ENCODE measurements at regions not wholly inside any gene's neighbourhood (a gene's known extent, or its start where the extent isn't known, plus 50 kb on each side); places are given as distances from the start of the nearest gene placed in this dataset.

DNA sequence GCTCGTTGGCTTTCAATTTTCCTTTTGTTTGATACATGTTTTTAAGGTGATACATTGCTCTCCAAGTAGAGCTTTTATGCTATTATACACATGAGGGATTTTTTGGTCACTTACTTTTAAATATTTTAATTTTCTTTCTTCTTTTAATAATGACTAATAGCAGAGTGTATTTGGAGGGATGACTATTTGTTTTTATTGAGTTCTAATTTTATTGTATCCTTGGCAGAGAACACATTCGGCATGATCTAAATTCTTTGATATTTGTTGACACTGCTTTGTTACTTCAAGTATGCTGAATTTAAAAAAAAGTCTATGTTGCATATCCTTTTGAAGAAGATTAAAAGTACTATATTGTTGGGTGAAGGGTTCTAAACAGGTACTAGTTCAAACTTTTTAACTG, 149.9 kb upstream of the PDZRN3 start:
- WGBS (ENCODE audit: insufficient coverage, low lambda C conversion rate), result 59% methylated on average over 2 of the region's 2 CpGs
- no peak for DNase-seq
- no peak overlapping the region for H3K4me3 ChIP-seq (ENCODE audit: low read length)
- no peaks in the 10 kb centered on the region for H3K9me3 ChIP-seq (ENCODE audit: control insufficient read depth, low read depth, low read length)
- no peak overlapping the region for H3K27ac ChIP-seq (ENCODE audit: low read length)
- H3K36me3 ChIP-seq (ENCODE audit: control insufficient read depth, insufficient read depth, low read length), result no peaks in the 10 kb centered on the region
- H3K4me1 ChIP-seq (ENCODE audit: control insufficient read depth, insufficient read depth, low read length), result no peaks in the 10 kb centered on the region
- H3K27me3 ChIP-seq (ENCODE audit: control insufficient read depth, insufficient read depth, low read length), result no peaks in the 10 kb centered on the region

DNA sequence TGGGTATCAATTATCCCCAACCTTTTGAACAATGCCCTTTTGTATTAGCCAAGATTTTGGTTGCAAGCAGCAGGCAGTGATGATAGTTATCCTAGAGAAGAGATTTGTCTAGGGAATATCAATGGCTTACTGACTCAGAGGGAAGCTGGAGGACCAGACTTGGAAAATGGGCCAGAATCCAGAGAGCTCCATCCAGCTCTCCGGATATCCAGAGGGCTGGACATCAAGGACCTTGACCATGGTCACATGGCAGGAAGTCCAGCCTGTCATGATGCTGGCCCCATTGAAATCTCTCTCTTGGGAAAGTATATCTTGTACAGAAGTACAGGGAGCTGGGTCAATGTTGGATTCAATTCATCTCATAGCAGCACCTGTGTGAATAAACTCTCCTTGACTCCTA, 148.5 kb upstream of the PDZRN3 start:
- H3K36me3 ChIP-seq (ENCODE audit: control insufficient read depth, insufficient read depth, low read length), result no peaks in the 10 kb centered on the region
- no CpG with 5 or more reads among the region's 1 CpG for WGBS (ENCODE audit: insufficient coverage, low lambda C conversion rate)
- no peak overlapping the region for H3K27ac ChIP-seq (ENCODE audit: low read length)
- no peaks in the 10 kb centered on the region for H3K27me3 ChIP-seq (ENCODE audit: control insufficient read depth, insufficient read depth, low read length)
- H3K4me1 ChIP-seq (ENCODE audit: control insufficient read depth, insufficient read depth, low read length), result no peaks in the 10 kb centered on the region
- no peak for DNase-seq
- no peaks in the 10 kb centered on the region for H3K9me3 ChIP-seq (ENCODE audit: control insufficient read depth, low read depth, low read length)
- no peak overlapping the region for H3K4me3 ChIP-seq (ENCODE audit: low read length)

DNA sequence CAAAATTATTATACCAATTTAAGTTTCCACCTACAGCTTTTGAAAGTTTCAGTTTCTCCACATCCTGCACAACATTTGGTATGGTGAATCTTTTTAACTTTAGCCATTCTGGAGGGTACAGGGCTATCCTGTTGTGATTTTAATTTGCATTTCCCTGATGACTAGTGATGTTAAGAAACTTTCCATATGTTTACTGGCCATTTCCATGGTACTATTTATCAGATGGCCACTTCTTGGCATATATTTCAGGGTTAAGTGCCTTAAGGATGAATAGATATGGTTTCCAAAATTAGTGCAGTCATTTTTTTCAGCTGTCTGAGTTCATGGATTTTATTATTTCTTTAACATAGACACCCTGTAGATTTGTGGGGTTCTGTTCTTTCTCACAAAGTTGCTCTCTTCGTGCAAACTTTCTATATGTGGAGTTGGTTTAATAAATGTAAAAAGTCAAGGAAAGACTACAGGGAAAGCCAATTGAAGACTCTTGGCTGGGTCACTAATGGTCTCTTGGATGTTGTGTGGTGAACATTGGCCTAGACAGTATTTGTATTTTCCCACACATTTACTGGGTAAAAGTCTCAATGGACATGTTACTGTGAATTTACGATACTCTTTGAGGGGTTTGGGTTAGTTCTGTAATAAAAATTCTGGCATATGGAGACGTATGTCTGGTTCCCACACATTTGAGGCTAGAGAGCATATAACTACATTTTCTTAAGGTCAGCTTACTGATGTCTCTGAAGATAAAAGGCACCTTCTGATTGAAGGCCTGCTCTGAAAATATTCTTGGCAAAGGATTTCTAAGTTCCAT, 147.5 kb upstream of the PDZRN3 start:
- Histone ChIP-seq H3K27ac (ENCODE audit: low read length) (no peak overlapping the region), H3K4me1 (ENCODE audit: control insufficient read depth, insufficient read depth, low read length) (no peaks in the 10 kb centered on the region), H3K27me3 (ENCODE audit: control insufficient read depth, insufficient read depth, low read length) (no peaks in the 10 kb centered on the region), H3K36me3 (ENCODE audit: control insufficient read depth, insufficient read depth, low read length) (no peaks in the 10 kb centered on the region), H3K4me3 (ENCODE audit: low read length) (no peak overlapping the region), H3K9me3 (ENCODE audit: control insufficient read depth, low read depth, low read length) (no peaks in the 10 kb centered on the region)
- DNase-seq, result no peak
- 80% methylated on average over 1 of the region's 3 CpGs for WGBS (ENCODE audit: insufficient coverage, low lambda C conversion rate)

DNA sequence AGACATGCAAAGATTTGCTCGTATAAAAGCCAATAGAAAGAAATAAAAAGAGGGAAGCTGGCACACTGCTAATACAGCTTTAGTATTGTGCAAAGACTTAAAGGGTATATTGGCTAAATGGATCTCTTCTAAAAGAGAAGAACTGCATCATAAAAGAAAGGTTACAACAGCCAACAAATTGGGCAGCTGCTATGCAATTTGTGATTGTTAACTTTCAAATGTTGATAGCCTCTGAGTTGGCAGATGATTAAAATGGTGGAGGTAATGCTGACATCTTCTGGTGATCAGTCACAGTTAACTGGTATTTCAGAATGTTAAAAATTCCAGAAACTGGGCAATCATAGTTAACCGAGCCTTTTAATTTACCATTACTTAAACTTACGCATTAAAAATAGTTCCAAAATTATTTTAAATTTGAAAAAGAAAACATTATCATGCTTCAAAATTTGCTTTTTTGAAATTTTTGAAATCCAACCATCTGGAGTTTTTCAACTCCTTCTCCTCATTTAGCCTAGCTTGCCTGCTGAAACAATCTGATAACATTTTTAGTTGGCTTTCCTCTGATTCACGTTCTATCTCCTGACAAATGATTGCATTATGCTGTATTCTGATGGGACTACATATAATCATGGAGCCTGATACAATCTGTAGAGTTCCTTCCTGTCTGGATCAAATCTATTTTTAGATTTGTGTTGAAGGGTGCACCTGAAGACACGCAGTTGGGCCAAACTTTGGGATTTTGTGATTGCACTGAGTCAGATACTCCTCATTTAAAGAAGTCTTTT, 144.0 kb upstream of the PDZRN3 start:
- Histone ChIP-seq H3K27me3 (ENCODE audit: control insufficient read depth, insufficient read depth, low read length) (no peaks in the 10 kb centered on the region), H3K4me1 (ENCODE audit: control insufficient read depth, insufficient read depth, low read length) (no peaks in the 10 kb centered on the region), H3K4me3 (ENCODE audit: low read length) (no peak overlapping the region), H3K9me3 (ENCODE audit: control insufficient read depth, low read depth, low read length) (no peaks in the 10 kb centered on the region), H3K36me3 (ENCODE audit: control insufficient read depth, insufficient read depth, low read length) (no peaks in the 10 kb centered on the region), H3K27ac (ENCODE audit: low read length) (no peak overlapping the region)
- WGBS (ENCODE audit: insufficient coverage, low lambda C conversion rate), result 90% methylated on average over 3 of the region's 5 CpGs
- no peak for DNase-seq

DNA sequence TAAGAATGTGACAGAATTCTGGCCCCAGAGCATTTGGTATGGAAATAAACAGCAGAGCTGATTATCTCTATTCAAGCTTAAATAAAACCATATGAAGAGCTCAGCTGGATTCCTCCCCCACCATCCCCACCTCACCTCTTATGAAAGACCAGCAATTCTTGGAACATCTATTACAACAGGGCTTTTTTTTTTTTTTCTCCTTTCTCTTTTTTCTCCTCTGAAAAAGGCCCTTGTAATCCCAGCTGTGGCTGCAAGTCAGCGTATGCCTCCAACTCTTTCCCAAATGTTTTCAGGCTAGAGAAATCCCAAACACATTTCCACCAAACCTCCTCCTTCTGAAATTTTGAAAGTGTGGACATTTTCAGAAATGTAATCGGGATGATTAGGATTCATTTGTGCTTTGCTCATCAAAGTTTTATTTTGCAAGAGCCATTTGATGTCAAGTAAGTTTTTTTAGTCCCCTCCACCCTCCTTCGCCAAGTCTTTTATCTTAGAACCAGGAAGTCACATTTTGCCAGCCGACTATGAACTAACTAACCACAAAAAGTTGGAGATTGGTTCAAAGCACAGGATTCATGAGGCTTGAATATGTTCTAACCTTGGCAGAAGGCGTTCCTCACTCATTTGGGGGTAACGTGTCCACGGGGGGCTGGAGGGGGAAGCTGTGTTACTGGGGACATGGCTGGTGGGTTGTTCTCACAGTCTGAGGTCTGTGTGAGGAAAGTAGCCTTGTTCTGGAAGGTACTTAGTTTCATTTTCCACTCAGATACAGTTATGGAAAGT, 142.0 kb upstream of the PDZRN3 start:
- no peak overlapping the region for H3K27ac ChIP-seq (ENCODE audit: low read length)
- peak in 1 of 2 donors; percentile 26 for DNase-seq
- no peaks in the 10 kb centered on the region for H3K9me3 ChIP-seq (ENCODE audit: control insufficient read depth, low read depth, low read length)
- no peak overlapping the region for H3K4me3 ChIP-seq (ENCODE audit: low read length)
- no peaks in the 10 kb centered on the region for H3K27me3 ChIP-seq (ENCODE audit: control insufficient read depth, insufficient read depth, low read length)
- no peaks in the 10 kb centered on the region for H3K4me1 ChIP-seq (ENCODE audit: control insufficient read depth, insufficient read depth, low read length)
- no peaks in the 10 kb centered on the region for H3K36me3 ChIP-seq (ENCODE audit: control insufficient read depth, insufficient read depth, low read length)
- WGBS (ENCODE audit: insufficient coverage, low lambda C conversion rate), result 60% methylated on average over 1 of the region's 7 CpGs

DNA sequence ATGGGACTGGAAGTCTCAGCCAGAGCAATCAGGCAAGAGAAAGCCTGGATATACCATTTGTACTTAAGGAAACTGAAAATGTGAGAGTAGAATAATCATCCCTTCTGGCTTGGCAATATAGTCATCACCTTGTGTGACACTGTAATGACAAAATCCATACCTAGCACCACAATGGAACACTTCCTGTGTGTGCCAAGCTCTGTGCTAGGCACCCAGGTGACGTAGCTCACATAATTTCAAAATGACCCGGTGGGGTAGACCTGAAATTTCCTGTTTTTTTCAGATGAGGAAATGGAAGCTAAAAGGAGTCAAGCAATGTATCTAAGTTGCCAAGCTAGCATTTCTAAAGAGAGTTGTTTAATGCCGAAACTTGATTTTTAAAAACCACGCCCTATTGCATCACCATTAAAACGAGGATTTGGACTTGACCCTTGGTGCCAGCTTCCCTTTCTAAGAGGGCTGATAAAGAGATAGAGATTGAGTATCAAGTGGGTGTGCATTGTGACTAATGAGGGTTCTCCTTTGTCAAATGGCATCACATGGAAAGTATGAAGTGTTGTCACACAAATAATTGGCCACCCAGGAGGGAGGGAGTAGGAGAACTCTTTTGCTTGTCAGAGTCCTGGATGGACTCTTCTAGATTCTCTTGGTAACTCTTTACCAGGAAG, 141.3 kb upstream of the PDZRN3 start:
- H3K4me3 ChIP-seq (ENCODE audit: low read length), result no peak overlapping the region
- H3K9me3 ChIP-seq (ENCODE audit: control insufficient read depth, low read depth, low read length), result no peaks in the 10 kb centered on the region
- H3K27ac ChIP-seq (ENCODE audit: low read length), result no peak overlapping the region
- no peaks in the 10 kb centered on the region for H3K27me3 ChIP-seq (ENCODE audit: control insufficient read depth, insufficient read depth, low read length)
- H3K4me1 ChIP-seq (ENCODE audit: control insufficient read depth, insufficient read depth, low read length), result no peaks in the 10 kb centered on the region
- no peak for DNase-seq
- H3K36me3 ChIP-seq (ENCODE audit: control insufficient read depth, insufficient read depth, low read length), result no peaks in the 10 kb centered on the region
- 100% methylated on average over 2 of the region's 5 CpGs for WGBS (ENCODE audit: insufficient coverage, low lambda C conversion rate)

DNA sequence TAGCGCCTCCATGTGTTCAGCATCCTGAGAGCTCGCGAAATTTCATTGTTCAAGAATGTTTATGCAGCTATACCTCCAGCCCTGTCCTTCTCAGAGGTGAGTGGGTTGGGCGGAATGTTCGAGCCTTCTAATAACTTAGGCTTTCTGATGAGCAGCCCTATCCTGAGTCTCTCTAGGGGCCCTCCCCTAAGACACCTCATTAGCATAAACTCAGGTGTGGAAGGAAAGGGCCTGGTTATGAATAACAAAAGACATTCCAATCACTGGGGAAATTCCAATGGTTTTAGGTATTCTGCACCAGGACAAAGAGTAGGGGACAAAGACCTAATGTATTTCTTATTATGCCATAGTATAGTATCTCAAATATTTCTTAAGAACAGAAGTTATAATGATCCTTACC, 138.1 kb upstream of the PDZRN3 start:
- no CpG with 5 or more reads among the region's 5 CpGs for WGBS (ENCODE audit: insufficient coverage, low lambda C conversion rate)
- no peaks in the 10 kb centered on the region for H3K27me3 ChIP-seq (ENCODE audit: control insufficient read depth, insufficient read depth, low read length)
- no peak overlapping the region for H3K4me3 ChIP-seq (ENCODE audit: low read length)
- H3K9me3 ChIP-seq (ENCODE audit: control insufficient read depth, low read depth, low read length), result no peaks in the 10 kb centered on the region
- no peak overlapping the region for H3K27ac ChIP-seq (ENCODE audit: low read length)
- H3K4me1 ChIP-seq (ENCODE audit: control insufficient read depth, insufficient read depth, low read length), result peaks cover 21% of the 10 kb centered on the region
- no peaks in the 10 kb centered on the region for H3K36me3 ChIP-seq (ENCODE audit: control insufficient read depth, insufficient read depth, low read length)
- no peak for DNase-seq

DNA sequence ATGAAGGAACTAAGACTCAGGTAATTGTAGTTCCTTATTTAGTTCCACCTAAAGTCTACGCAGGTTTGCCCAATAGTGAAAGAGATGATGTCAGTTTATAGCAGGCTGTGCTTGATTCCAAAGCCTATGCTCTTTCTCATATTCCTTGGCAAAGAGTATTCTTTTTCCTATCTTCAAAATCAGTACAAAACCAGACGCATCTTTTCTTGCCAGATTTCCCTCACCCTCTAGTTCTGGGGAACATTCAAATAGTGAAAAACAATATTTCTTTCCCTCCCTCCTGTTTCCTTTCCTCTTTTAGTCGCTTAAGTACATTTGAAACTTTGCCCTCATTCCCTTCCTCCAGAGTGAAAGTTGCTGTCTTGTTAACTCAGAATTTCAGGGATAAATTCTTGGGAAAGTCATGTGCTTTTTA, 134.6 kb upstream of the PDZRN3 start:
- WGBS (ENCODE audit: insufficient coverage, low lambda C conversion rate), result 20% methylated on average over 1 of the region's 3 CpGs
- H3K9me3 ChIP-seq (ENCODE audit: control insufficient read depth, low read depth, low read length), result no peaks in the 10 kb centered on the region
- H3K27ac ChIP-seq (ENCODE audit: low read length), result peak overlapping the region; percentile 86
- H3K4me1 ChIP-seq (ENCODE audit: control insufficient read depth, insufficient read depth, low read length), result peaks cover 26% of the 10 kb centered on the region
- no peaks in the 10 kb centered on the region for H3K36me3 ChIP-seq (ENCODE audit: control insufficient read depth, insufficient read depth, low read length)
- H3K27me3 ChIP-seq (ENCODE audit: control insufficient read depth, insufficient read depth, low read length), result no peaks in the 10 kb centered on the region
- peak; percentile 54 to 89 for DNase-seq
- H3K4me3 ChIP-seq (ENCODE audit: low read length), result peak overlapping the region; percentile 19

DNA sequence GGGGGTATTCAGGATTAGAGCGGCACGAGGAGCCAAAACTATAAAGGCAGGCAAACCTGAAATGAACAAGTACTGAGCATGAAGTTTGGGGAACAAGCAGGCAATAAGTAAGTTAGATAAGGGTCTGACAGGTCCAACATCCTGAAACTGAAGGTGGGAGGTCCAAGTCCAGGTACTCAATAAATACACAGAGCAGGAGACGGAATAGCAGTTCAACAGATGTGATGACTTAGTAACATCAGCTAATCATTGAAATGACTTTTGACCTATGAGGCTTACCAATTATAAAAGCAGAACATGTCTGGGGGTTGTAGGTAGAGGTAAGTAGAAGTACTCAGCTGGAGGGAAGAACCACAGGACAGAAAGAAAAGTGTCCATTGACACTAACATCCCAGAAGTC, 132.8 kb upstream of the PDZRN3 start:
- Histone ChIP-seq H3K36me3 (ENCODE audit: control insufficient read depth, insufficient read depth, low read length) (no peaks in the 10 kb centered on the region), H3K9me3 (ENCODE audit: control insufficient read depth, low read depth, low read length) (no peaks in the 10 kb centered on the region), H3K4me1 (ENCODE audit: control insufficient read depth, insufficient read depth, low read length) (peaks cover 26% of the 10 kb centered on the region), H3K27me3 (ENCODE audit: control insufficient read depth, insufficient read depth, low read length) (no peaks in the 10 kb centered on the region), H3K4me3 (ENCODE audit: low read length) (no peak overlapping the region), H3K27ac (ENCODE audit: low read length) (no peak overlapping the region)
- WGBS (ENCODE audit: insufficient coverage, low lambda C conversion rate), result 67% methylated on average over 2 of the region's 3 CpGs
- peak; percentile 26 to 79 for DNase-seq

DNA sequence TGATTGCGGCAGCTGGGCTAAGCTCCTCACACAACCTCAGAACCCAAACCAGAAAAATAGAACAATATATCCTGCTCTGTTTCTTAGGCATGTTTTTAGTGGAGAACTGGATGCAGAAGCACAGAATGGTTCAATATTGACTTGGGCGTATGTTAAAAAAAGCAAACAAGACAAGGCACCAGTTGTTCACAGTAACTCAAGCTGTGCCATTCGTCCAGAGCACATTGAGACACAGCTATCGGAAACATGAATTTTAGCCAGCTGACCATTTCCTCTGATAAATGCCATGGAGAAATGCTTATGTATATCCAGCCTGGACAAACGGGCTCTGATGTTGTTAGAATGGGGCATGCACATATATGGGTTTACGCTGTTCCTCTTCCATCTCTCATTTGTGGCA, 129.2 kb upstream of the PDZRN3 start:
- DNase-seq, result no peak
- Histone ChIP-seq H3K9me3 (ENCODE audit: control insufficient read depth, low read depth, low read length) (no peaks in the 10 kb centered on the region), H3K4me1 (ENCODE audit: control insufficient read depth, insufficient read depth, low read length) (peaks cover 17% of the 10 kb centered on the region), H3K27ac (ENCODE audit: low read length) (no peak overlapping the region), H3K4me3 (ENCODE audit: low read length) (no peak overlapping the region), H3K27me3 (ENCODE audit: control insufficient read depth, insufficient read depth, low read length) (no peaks in the 10 kb centered on the region), H3K36me3 (ENCODE audit: control insufficient read depth, insufficient read depth, low read length) (no peaks in the 10 kb centered on the region)
- whole genome bisulfite sequencing (ENCODE audit: insufficient coverage, low lambda C conversion rate), result no CpG with 5 or more reads among the region's 6 CpGs
